GM21576 (cell line): ENCODE measurements at regions not wholly inside any gene's neighbourhood (a gene's known extent, or its start where the extent isn't known, plus 50 kb on each side); places are given as distances from the start of the nearest gene placed in this dataset.

Source experiments
- ATAC-seq: cut with Tn5 transposase; IDR thresholded peaks from one replicate; pipeline ENCODE4 v1.9.1; 2021; ENCODE audit warnings: mild to moderate bottlenecking, moderate library complexity; ENCODE audit not compliant: unreplicated experiment

GRCh38 chrX:30504309-30504708 is 73.3 kb downstream of the TASL start:
- ATAC-seq = no peak

- ATAC-seq = no peak
These were observed 82.1 kb downstream of the TASL start for GRCh38 chrX:30495468-30495867.

GRCh38 chrX:30493348-30493747 is 84.2 kb downstream of the TASL start:
- no peak for ATAC-seq

GRCh38 chrX:30489323-30489722 is 88.2 kb downstream of the TASL start:
- no peak for ATAC-seq

- ATAC-seq = peak; percentile 80
These were observed 89.5 kb downstream of the TASL start for GRCh38 chrX:30488092-30488491.

- ATAC-seq = peak; percentile 65
These were observed 93.6 kb downstream of the TASL start for GRCh38 chrX:30483996-30484395.

GRCh38 chrX:30468471-30468870 is 109.1 kb downstream of the TASL start:
- ATAC-seq = no peak
